Trophoblast cell (in vitro differentiated cells and primary cell): ENCODE measurements at regions not wholly inside any gene's neighbourhood (a gene's known extent, or its start where the extent isn't known, plus 50 kb on each side); places are given as distances from the start of the nearest gene placed in this dataset.

Experiments used
- DNase-seq, 2 donors: peaks; one replicate each; pipeline ENCODE4 v3.0.0-alpha.2; 2016
- H2AFZ ChIP-seq: 2 replicates; pipeline ENCODE4 v1.6.1; 2013; ENCODE audit warnings: low read length, moderate library complexity, mild to moderate bottlenecking; ENCODE audit not compliant: insufficient read depth, poor library complexity
- H2AK5ac ChIP-seq: 2 replicates; pipeline ENCODE4 v1.6.1; 2013; ENCODE audit warnings: mild to moderate bottlenecking, low read length
- H2BK120ac ChIP-seq: 2 replicates; pipeline ENCODE4 v1.6.1; 2013; ENCODE audit warnings: low read length, mild to moderate bottlenecking, moderate library complexity; ENCODE audit not compliant: insufficient read depth, poor library complexity
- H2BK12ac ChIP-seq: 2 replicates; pipeline ENCODE4 v1.6.1; 2013; ENCODE audit warnings: mild to moderate bottlenecking, low read length, moderate library complexity
- H2BK5ac ChIP-seq: 2 replicates; pipeline ENCODE4 v1.6.1; 2013; ENCODE audit warnings: low read length, low read depth, moderate library complexity, mild to moderate bottlenecking; ENCODE audit not compliant: poor library complexity
- H3K14ac ChIP-seq: 2 replicates; pipeline ENCODE4 v1.6.1; 2013; ENCODE audit warnings: mild to moderate bottlenecking, low read length
- H3K18ac ChIP-seq: 2 replicates; pipeline ENCODE4 v1.6.1; 2013; ENCODE audit warnings: mild to moderate bottlenecking, low read length
- H3K23ac ChIP-seq: 2 replicates; pipeline ENCODE4 v1.6.1; 2013; ENCODE audit warnings: low read length
- H3K27ac ChIP-seq: 2 replicates; pipeline ENCODE4 v1.5.1; 2013; ENCODE audit warnings: low read depth, mild to moderate bottlenecking, inconsistent platforms, low read length, moderate library complexity
- H3K27me3 ChIP-seq: 2 replicates; pipeline ENCODE4 v1.6.1; 2013; ENCODE audit warnings: inconsistent platforms, mild to moderate bottlenecking, low read length, moderate library complexity; ENCODE audit not compliant: insufficient read depth
- H3K36me3 ChIP-seq, 2 experiments: 1 replicate in 1 of 2; 2 replicates in 1 of 2; pipeline ENCODE4 v1.6.1; 2013; ENCODE audit warnings: low read length in 2 of 2, mild to moderate bottlenecking in 2 of 2, moderate library complexity in 1 of 2; ENCODE audit not compliant: insufficient read depth in 2 of 2, control insufficient read depth in 1 of 2
- H3K4ac ChIP-seq: 2 replicates; pipeline ENCODE4 v1.6.1; 2013; ENCODE audit warnings: low read depth, mild to moderate bottlenecking, low read length, moderate library complexity
- H3K4me1 ChIP-seq, 2 experiments: 1 replicate in 1 of 2; 2 replicates in 1 of 2; pipeline ENCODE4 v1.6.1; 2013; ENCODE audit warnings: low read length in 2 of 2, mild to moderate bottlenecking in 2 of 2, moderate library complexity in 1 of 2; ENCODE audit not compliant: insufficient read depth in 2 of 2, control insufficient read depth in 1 of 2
- H3K4me2 ChIP-seq: 2 replicates; pipeline ENCODE4 v1.6.1; 2013; ENCODE audit warnings: inconsistent platforms, mild to moderate bottlenecking, low read length, moderate library complexity
- H3K4me3 ChIP-seq: 2 replicates; pipeline ENCODE4 v1.5.1; 2013; ENCODE audit warnings: mild to moderate bottlenecking, low read depth, low read length, inconsistent platforms
- H3K79me1 ChIP-seq: one replicate; pipeline ENCODE4 v1.6.1; 2013; ENCODE audit warnings: low read length
- H3K79me2 ChIP-seq: 2 replicates; pipeline ENCODE4 v1.6.1; 2013; ENCODE audit warnings: low read length, mild to moderate bottlenecking; ENCODE audit not compliant: control insufficient read depth, insufficient read depth, poor library complexity
- H3K9ac ChIP-seq: 2 replicates; pipeline ENCODE4 v1.6.1; 2013; ENCODE audit warnings: mild to moderate bottlenecking, low read length
- H3K9me3 ChIP-seq: 2 replicates; pipeline ENCODE4 v1.6.1; 2013; ENCODE audit warnings: low read depth, mild to moderate bottlenecking, control low read depth, inconsistent platforms, low read length; ENCODE audit not compliant: insufficient read depth
- H4K12ac ChIP-seq: 2 replicates; pipeline ENCODE4 v1.6.1; 2013; ENCODE audit warnings: low read depth, mild to moderate bottlenecking, low read length, moderate library complexity
- H4K8ac ChIP-seq: 2 replicates; pipeline ENCODE4 v1.6.1; 2013; ENCODE audit warnings: low read depth, mild to moderate bottlenecking, low read length, moderate library complexity
- H4K91ac ChIP-seq: one replicate; pipeline ENCODE4 v1.6.1; 2013; ENCODE audit warnings: low read depth, mild to moderate bottlenecking, low read length, moderate library complexity
- WGBS: extraction: QIAGEN DNeasy Blood & Tissue Kit; methylation state at CpG from one replicate; pipeline ENCODE4 v1.1.7; 2013; ENCODE audit warnings: missing lambda C conversion rate; ENCODE audit not compliant: insufficient read length, insufficient coverage; ENCODE audit errors: extremely low coverage; 5-methylcytosine and 5-hydroxymethylcytosine counted together

DNA sequence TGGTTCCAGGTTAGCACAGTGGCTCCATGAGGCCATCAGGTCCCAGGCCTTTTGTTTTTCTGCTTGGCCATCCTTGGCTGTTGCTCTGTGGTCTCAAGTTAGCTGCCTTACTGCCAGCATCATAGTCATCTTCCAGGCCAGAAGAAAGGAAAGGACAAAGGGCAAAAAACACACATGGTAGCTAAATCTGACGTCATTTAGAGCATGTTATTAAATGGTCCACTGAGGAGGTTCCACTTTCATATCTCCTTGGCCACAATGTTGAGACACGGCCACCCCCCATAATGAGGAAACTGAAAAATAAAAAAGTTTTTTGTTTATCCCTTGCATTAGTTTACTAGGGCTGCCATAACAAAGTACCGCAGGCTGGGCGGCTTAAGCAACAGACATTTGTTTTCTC, 106.4 kb upstream of the NIPBL start:
- no CpG with 5 or more reads among the region's 4 CpGs for WGBS
- no peak overlapping the region for H3K14ac ChIP-seq
- no peak overlapping the region for H4K12ac ChIP-seq
- H3K27me3 ChIP-seq: no peaks in the 10 kb centered on the region
- no peak overlapping the region for H3K4me2 ChIP-seq
- no peak overlapping the region for H3K23ac ChIP-seq
- no peak overlapping the region for H4K91ac ChIP-seq
- no peaks in the 10 kb centered on the region for H3K79me1 ChIP-seq
- H2AK5ac ChIP-seq: no peak overlapping the region
- no peak for DNase-seq
- no peak overlapping the region for H3K4me3 ChIP-seq
- H2AFZ ChIP-seq: no peak overlapping the region
- no peak overlapping the region for H3K27ac ChIP-seq
- H3K4ac ChIP-seq: no peak overlapping the region
- no peak overlapping the region for H4K8ac ChIP-seq
- no peak overlapping the region for H2BK5ac ChIP-seq
- no peak overlapping the region for H3K9ac ChIP-seq
- no peaks in the 10 kb centered on the region for H3K79me2 ChIP-seq
- no peaks in the 10 kb centered on the region for H3K9me3 ChIP-seq
- no peaks in the 10 kb centered on the region for H3K4me1 ChIP-seq
- H2BK12ac ChIP-seq: no peak overlapping the region
- H3K36me3 ChIP-seq: no peaks in the 10 kb centered on the region
- H3K18ac ChIP-seq: no peak overlapping the region
- H2BK120ac ChIP-seq: no peak overlapping the region

DNA sequence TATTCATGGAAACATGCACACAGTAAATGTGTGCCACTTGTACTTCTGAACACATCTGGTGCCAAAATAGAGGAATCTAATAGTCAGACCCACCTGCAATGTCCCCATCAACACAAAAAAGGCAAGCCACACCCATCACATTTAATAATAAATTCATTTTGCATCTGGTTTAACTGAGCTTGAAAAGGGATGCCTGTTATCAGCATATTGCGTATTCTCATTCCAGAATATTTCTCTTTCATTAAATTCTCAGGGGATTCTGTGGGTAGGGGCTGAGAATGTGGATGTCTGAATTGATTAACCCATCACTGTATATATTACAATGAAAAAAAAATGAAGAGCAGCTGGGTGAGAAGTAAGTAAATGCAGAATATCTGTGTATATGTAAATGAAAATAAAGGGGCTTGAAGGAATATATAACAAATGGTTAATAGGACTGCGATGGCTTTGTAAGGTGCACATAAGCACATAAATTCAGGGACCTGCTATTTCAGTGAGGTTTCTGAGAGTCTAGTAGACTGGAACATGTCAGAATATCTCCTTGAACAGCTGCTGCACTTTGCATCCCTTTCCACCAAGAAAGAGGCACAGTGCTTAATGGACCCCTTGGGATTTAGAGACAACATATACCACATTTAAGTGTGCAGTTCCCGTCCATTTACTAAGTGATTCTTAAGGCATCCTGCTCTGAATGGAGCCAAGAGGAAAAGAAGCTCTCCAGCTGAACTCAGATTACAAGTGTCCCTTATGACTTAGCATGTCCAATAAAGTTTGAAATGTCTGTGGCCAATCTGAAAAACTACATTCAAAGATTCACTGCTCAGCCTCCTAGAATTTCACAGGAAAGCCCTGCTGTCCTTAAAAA, 104.1 kb upstream of the NIPBL start:
- Histone ChIP-seq H3K27ac (no peak overlapping the region), H3K14ac (no peak overlapping the region), H2BK12ac (no peak overlapping the region), H3K36me3 (no peaks in the 10 kb centered on the region), H4K8ac (no peak overlapping the region), H2BK120ac (no peak overlapping the region), H4K12ac (no peak overlapping the region), H3K23ac (no peak overlapping the region), H3K4me1 (no peaks in the 10 kb centered on the region), H3K9me3 (no peaks in the 10 kb centered on the region), H3K79me1 (no peaks in the 10 kb centered on the region), H4K91ac (no peak overlapping the region), H2AK5ac (no peak overlapping the region), H3K9ac (no peak overlapping the region), H2BK5ac (no peak overlapping the region), H3K27me3 (no peaks in the 10 kb centered on the region), H2AFZ (no peak overlapping the region), H3K4me3 (no peak overlapping the region), H3K4me2 (no peak overlapping the region), H3K18ac (no peak overlapping the region), H3K79me2 (no peaks in the 10 kb centered on the region), H3K4ac (no peak overlapping the region)
- WGBS: no CpG with 5 or more reads among the region's 3 CpGs
- DNase-seq: no peak

DNA sequence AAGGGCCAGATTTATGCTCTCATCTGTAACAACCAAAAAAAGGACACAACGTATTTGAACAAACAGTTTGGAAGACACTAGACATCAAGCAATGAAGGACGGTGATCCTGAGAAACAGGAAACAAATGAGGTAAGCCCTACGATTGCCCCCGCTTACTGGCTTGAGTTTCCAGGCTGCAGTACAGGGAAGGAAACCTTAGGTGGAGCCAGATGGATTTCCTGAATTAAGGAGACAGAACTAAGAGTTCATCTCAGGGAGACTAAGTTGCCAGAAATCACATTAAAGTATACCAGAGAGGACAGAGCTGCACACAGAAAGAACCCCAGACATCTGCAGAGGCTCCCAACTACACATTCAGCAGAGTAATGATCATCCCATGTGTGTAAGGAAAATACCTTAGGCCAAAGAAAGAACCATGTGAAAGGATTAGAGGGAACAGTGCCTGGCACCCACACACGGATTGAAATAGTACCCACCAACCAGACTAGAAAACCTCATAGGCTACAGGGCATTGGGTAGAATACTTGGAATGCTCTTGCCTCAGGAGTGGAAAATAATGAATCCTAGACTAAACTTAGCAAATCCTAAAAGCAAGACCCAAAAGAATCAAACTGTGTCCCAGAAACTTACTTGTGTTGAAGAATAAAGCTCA, 99.3 kb upstream of the NIPBL start:
- H2AFZ ChIP-seq: no peak overlapping the region
- no peak overlapping the region for H3K4me3 ChIP-seq
- H3K9me3 ChIP-seq: no peaks in the 10 kb centered on the region
- no peaks in the 10 kb centered on the region for H3K79me2 ChIP-seq
- no peak overlapping the region for H3K4ac ChIP-seq
- H3K27me3 ChIP-seq: no peaks in the 10 kb centered on the region
- H3K4me1 ChIP-seq: no peaks in the 10 kb centered on the region
- H3K14ac ChIP-seq: no peak overlapping the region
- no peak overlapping the region for H2AK5ac ChIP-seq
- no peak overlapping the region for H3K18ac ChIP-seq
- H2BK5ac ChIP-seq: no peak overlapping the region
- no peak overlapping the region for H4K12ac ChIP-seq
- WGBS: no CpG with 5 or more reads among the region's 5 CpGs
- no peak overlapping the region for H2BK120ac ChIP-seq
- no peak overlapping the region for H3K27ac ChIP-seq
- DNase-seq: peak in 1 of 2 donors; percentile 46
- H3K9ac ChIP-seq: no peak overlapping the region
- H4K8ac ChIP-seq: no peak overlapping the region
- no peaks in the 10 kb centered on the region for H3K36me3 ChIP-seq
- H3K79me1 ChIP-seq: no peaks in the 10 kb centered on the region
- no peak overlapping the region for H4K91ac ChIP-seq
- H3K23ac ChIP-seq: no peak overlapping the region
- H2BK12ac ChIP-seq: no peak overlapping the region
- no peak overlapping the region for H3K4me2 ChIP-seq

DNA sequence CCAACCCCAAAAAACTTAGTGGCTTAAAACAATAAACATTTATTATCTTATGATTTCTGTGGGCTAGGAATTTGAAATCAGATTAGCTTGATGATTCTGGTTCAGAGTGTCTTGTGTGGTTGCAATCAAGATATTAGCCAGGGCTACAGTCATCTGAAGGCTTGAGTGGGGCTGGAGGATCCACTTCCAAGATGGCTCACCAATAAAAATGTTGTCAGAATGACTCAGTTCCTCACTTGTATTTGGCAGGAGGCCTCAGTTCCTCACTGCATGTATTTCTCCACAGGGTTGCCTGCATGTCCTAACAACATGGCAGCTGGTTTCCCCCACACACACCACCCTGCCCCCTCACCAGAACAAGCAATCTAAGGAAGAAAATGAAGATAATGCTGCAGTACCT, 98.2 kb upstream of the NIPBL start:
- Histone ChIP-seq H3K23ac (no peak overlapping the region), H2BK12ac (no peak overlapping the region), H3K27ac (no peak overlapping the region), H3K9me3 (no peaks in the 10 kb centered on the region), H3K14ac (no peak overlapping the region), H3K4me1 (no peaks in the 10 kb centered on the region), H2BK5ac (no peak overlapping the region), H3K27me3 (no peaks in the 10 kb centered on the region), H3K36me3 (no peaks in the 10 kb centered on the region), H3K9ac (no peak overlapping the region), H2AFZ (no peak overlapping the region), H4K91ac (no peak overlapping the region), H3K4me2 (no peak overlapping the region), H3K4ac (no peak overlapping the region), H3K18ac (no peak overlapping the region), H4K8ac (no peak overlapping the region), H3K79me2 (no peaks in the 10 kb centered on the region), H4K12ac (no peak overlapping the region), H2BK120ac (no peak overlapping the region), H3K79me1 (no peaks in the 10 kb centered on the region), H3K4me3 (no peak overlapping the region), H2AK5ac (no peak overlapping the region)
- DNase-seq: no peak
